Activated CD4-positive, alpha-beta T cell treated with anti-CD3 and anti-CD28 coated beads, Interleukin-2, amount 10 ng/mL, durations not matched to agents 7 days and 5 days (primary cell): ENCODE measurements at regions not wholly inside any gene's neighbourhood (a gene's known extent, or its start where the extent isn't known, plus 50 kb on each side); places are given as distances from the start of the nearest gene placed in this dataset.

Source experiments
- CTCF ChIA-PET: fragments of 350-600 bp; sonication (Branson Sonifier 250); formaldehyde crosslinking; loops from one replicate; lab custom pipeline; 2021; ENCODE audit warnings: antibody characterized with exemption; lab: Charles Lee
- POLR2A ChIA-PET: fragments of 350-600 bp; sonication (Branson Sonifier 250); formaldehyde crosslinking; loops from one replicate; lab custom pipeline; 2021; ENCODE audit warnings: antibody characterized with exemption; lab: Charles Lee
- DNase-seq: peaks from one replicate; pipeline ENCODE4 v3.0.0-alpha.2; 2020
- H3K27ac Mint-ChIP-seq: one replicate; pipeline ENCODE4 v1.8.0; 2021; ENCODE audit warnings: mild to moderate bottlenecking, moderate library complexity, mixed read lengths
- H3K27me3 Mint-ChIP-seq: one replicate; pipeline ENCODE4 v1.8.0; 2021; ENCODE audit warnings: mixed read lengths
- H3K36me3 Mint-ChIP-seq: one replicate; pipeline ENCODE4 v1.8.0; 2021; ENCODE audit warnings: low read depth, mixed read lengths
- H3K4me1 Mint-ChIP-seq: one replicate; pipeline ENCODE4 v1.8.0; 2021; ENCODE audit warnings: mixed read lengths
- H3K4me3 Mint-ChIP-seq: one replicate; pipeline ENCODE4 v1.8.0; 2021; ENCODE audit warnings: mild to moderate bottlenecking, moderate library complexity, mixed read lengths
- H3K9me3 Mint-ChIP-seq: one replicate; pipeline ENCODE4 v1.8.0; 2021; ENCODE audit warnings: mixed read lengths

GRCh38 chr4:174086829-174087799, 196.4 kb downstream of the FBXO8 start:
- H3K27ac Mint-ChIP-seq: no peak overlapping the region
- ChIA-PET CTCF (no interaction called here), POLR2A (no interaction called here)
- no peak for DNase-seq
- H3K36me3 Mint-ChIP-seq: no peaks in the 10 kb centered on the region
- H3K9me3 Mint-ChIP-seq: no peaks in the 10 kb centered on the region
- H3K4me3 Mint-ChIP-seq: no peak overlapping the region
- H3K27me3 Mint-ChIP-seq: peaks cover 7% of the 10 kb centered on the region
- H3K4me1 Mint-ChIP-seq: no peaks in the 10 kb centered on the region

DNA sequence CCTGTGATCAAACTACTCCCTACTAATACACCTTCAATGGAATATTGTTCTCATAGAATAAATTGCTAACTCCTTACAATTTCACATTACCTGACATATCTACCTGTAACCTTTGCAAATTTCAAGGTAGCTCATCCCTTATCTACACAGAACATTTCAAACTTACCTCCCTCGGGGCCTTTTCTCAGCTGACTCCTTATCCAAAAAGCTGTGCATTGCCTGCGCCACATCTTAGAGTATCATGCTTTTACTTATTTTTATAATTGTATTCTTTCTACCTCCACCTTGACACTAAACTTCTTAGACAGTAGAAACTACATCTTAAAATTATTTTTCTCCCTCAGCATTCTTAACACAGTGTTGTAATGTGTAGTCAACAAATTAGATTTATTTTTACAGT, 198.5 kb downstream of the FBXO8 start:
- DNase-seq: no peak
- Mint-ChIP-seq H3K9me3 (no peaks in the 10 kb centered on the region), H3K27me3 (peaks cover 7% of the 10 kb centered on the region), H3K4me1 (no peaks in the 10 kb centered on the region), H3K36me3 (no peaks in the 10 kb centered on the region), H3K4me3 (no peak overlapping the region), H3K27ac (no peak overlapping the region)
- ChIA-PET CTCF (no interaction called here), POLR2A (no interaction called here)

DNA sequence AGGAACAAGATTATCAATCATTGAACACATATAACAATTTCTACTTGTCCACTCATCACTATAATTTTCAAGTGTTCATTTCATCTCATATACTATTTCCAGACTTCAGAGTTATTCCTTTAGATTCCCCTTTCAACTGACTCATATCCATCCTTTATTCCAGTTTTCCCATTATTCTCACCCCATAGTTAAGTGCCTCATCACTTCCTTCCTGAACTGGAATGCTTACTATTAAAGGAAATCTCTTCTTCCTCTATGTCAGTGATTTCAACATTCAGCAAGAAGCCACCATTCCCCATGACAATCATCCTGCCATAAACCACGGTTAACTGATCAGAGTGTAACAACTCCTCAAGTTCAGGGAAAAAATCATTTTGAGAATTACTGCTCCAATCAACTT, 198.9 kb downstream of the FBXO8 start:
- Mint-ChIP-seq H3K27me3 (peaks cover 7% of the 10 kb centered on the region), H3K9me3 (no peaks in the 10 kb centered on the region), H3K27ac (no peak overlapping the region), H3K4me3 (no peak overlapping the region), H3K36me3 (no peaks in the 10 kb centered on the region), H3K4me1 (no peaks in the 10 kb centered on the region)
- DNase-seq: no peak
- ChIA-PET CTCF (no interaction called here), POLR2A (no interaction called here)

DNA sequence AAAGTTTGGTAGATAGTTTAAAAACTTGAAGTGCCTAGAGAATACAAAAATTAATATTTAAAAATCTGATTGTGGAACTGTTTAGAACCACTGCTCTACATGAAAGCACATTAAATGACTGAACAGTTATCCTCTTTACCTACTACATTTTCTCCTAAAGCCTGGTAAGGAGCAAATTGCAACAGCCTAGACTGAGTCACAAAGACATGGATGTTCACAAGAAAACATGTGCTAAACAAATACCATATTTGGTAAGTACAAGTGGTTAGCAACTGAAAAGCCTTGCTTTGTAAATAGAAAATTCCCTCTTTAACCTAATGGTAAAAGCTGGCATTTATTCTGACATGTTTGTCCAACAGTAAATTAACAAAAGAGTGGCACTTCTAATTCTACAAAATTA, 203.1 kb downstream of the FBXO8 start:
- no peak for DNase-seq
- CTCF ChIA-PET: no interaction called here
- H3K9me3 Mint-ChIP-seq: no peaks in the 10 kb centered on the region
- H3K27ac Mint-ChIP-seq: no peak overlapping the region
- H3K36me3 Mint-ChIP-seq: no peaks in the 10 kb centered on the region
- POLR2A ChIA-PET: no interaction called here
- no peaks in the 10 kb centered on the region for H3K27me3 Mint-ChIP-seq
- no peak overlapping the region for H3K4me3 Mint-ChIP-seq
- no peaks in the 10 kb centered on the region for H3K4me1 Mint-ChIP-seq

GRCh38 chr4:174071595-174071994, 211.9 kb downstream of the FBXO8 start:
- CTCF ChIA-PET: no interaction called here
- POLR2A ChIA-PET: no interaction called here
- DNase-seq: no peak
- no peaks in the 10 kb centered on the region for H3K36me3 Mint-ChIP-seq
- H3K9me3 Mint-ChIP-seq: no peaks in the 10 kb centered on the region
- H3K27me3 Mint-ChIP-seq: no peaks in the 10 kb centered on the region
- H3K4me1 Mint-ChIP-seq: no peaks in the 10 kb centered on the region
- H3K4me3 Mint-ChIP-seq: no peak overlapping the region
- no peak overlapping the region for H3K27ac Mint-ChIP-seq

DNA sequence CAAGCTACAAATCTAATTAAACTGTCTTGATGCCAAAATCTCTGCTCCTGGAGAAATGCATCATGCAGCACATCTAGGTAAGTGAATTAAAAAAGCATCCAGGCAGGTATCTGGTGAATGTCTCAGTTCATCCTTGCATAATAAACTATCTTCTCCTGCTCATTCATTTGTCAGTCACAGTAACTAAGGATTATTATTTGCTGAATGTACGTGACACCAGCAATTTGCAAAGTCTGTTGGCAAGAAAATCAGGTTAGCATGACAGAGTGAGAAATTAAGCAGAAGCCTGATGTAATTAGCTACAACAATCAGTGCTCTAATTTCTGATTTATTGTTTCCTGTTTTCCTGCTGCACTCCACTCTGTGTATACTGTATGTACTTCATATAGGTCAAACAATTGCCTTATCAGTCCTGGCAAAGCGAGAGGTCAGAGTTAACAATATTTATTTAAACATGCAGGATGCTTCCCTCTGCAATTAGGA, 213.6 kb downstream of the FBXO8 start:
- POLR2A ChIA-PET: no interaction called here
- Mint-ChIP-seq H3K4me1 (no peaks in the 10 kb centered on the region), H3K27ac (no peak overlapping the region), H3K9me3 (no peaks in the 10 kb centered on the region), H3K36me3 (no peaks in the 10 kb centered on the region), H3K4me3 (no peak overlapping the region), H3K27me3 (no peaks in the 10 kb centered on the region)
- CTCF ChIA-PET: no interaction called here
- DNase-seq: no peak

DNA sequence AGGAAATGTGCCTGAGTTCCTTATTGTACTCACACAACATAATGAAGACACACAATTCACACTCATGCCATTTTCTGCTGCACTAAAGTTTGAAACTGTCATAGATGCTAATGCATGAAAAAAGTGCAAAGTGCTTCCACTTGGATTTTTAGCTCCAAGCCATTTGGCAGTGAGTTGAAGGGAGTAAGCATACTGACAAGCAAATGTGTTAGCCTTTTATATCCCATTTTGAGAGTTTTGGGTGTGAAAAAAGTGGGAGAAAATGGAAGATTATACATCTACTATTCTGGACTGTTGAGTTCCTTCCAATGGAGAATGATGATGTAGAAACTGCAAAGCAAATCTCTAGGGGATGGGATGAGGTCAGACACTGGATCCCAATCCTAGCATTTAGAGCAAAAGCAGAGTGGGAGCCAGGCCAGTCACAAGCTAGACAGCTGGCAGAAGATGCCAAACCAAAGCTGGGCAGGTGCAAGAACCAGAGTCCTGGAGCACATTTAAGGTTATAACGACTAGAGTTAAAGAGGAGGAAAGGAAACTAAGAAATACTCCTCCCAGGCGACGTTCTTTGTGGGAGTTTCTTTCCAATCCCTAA, 216.8 kb downstream of the FBXO8 start:
- Mint-ChIP-seq H3K27me3 (no peaks in the 10 kb centered on the region), H3K9me3 (no peaks in the 10 kb centered on the region), H3K4me3 (no peak overlapping the region)

GRCh38 chr4:174062831-174063230, 220.6 kb downstream of the FBXO8 start:
- no peaks in the 10 kb centered on the region for H3K27me3 Mint-ChIP-seq

More for the DNA sequence above, 216.8 kb downstream of the FBXO8 start:
- CTCF ChIA-PET: no interaction called here
- no peaks in the 10 kb centered on the region for H3K36me3 Mint-ChIP-seq
- no peak for DNase-seq
- no peak overlapping the region for H3K27ac Mint-ChIP-seq
- POLR2A ChIA-PET: no interaction called here
- no peaks in the 10 kb centered on the region for H3K4me1 Mint-ChIP-seq

DNA sequence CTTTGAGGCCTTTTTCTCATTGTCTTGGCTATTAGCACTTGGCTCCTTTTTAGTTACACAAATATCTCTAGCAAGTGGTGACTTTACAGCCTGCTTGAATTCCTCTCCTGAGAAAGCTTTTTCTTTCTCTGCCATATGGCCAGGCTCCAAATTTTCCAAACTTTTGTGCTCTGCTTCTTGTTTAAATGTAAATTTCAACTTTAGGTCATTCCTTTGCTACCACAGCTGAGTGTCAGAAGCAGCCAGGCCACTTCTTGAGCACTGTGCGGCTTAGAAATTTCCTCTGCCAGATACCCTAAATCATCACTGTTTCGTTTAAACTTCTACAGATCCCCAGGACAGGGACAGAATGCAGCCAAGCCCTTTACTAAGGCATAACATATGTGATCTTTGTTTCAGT, 222.4 kb downstream of the FBXO8 start:
- H3K27ac Mint-ChIP-seq: no peak overlapping the region
- no peak for DNase-seq
- POLR2A ChIA-PET: no interaction called here
- no peaks in the 10 kb centered on the region for H3K27me3 Mint-ChIP-seq
- no peak overlapping the region for H3K4me3 Mint-ChIP-seq
- no peaks in the 10 kb centered on the region for H3K36me3 Mint-ChIP-seq
- H3K4me1 Mint-ChIP-seq: no peaks in the 10 kb centered on the region
- no peaks in the 10 kb centered on the region for H3K9me3 Mint-ChIP-seq
- CTCF ChIA-PET: no interaction called here

More at GRCh38 chr4:174062831-174063230, 220.6 kb downstream of the FBXO8 start:
- no peak overlapping the region for H3K27ac Mint-ChIP-seq
- no peak overlapping the region for H3K4me3 Mint-ChIP-seq
- no peak for DNase-seq
- ChIA-PET POLR2A (no interaction called here), CTCF (no interaction called here)
- no peaks in the 10 kb centered on the region for H3K36me3 Mint-ChIP-seq
- no peaks in the 10 kb centered on the region for H3K9me3 Mint-ChIP-seq
- H3K4me1 Mint-ChIP-seq: no peaks in the 10 kb centered on the region

DNA sequence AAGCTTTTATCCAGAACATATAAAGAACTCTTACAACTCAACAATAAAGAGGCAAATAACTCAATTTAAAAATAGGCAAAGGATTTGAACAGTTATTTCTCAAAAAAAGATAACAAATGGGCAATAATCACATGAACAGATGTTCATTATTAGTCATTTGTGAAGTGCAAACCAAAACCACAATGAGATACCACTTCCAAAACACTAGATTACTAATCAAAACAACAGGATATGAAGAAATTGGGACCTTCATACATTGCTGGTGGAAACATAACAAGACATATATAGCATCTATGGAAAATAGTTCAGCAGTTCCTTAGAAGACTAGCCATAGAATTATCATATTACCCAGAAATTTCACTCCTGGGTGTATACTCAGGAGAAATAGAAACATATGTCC, 224.6 kb downstream of the FBXO8 start:
- CTCF ChIA-PET: no interaction called here
- no peak for DNase-seq
- POLR2A ChIA-PET: no interaction called here

GRCh38 chr4:174056959-174057358, 226.5 kb downstream of the FBXO8 start:
- Mint-ChIP-seq H3K4me3 (no peak overlapping the region), H3K27ac (no peak overlapping the region), H3K27me3 (no peaks in the 10 kb centered on the region), H3K36me3 (no peaks in the 10 kb centered on the region), H3K4me1 (no peaks in the 10 kb centered on the region), H3K9me3 (no peaks in the 10 kb centered on the region)
- no peak for DNase-seq
- CTCF ChIA-PET: no interaction called here
- POLR2A ChIA-PET: no interaction called here

More for the DNA sequence above, 224.6 kb downstream of the FBXO8 start:
- Mint-ChIP-seq H3K4me1 (no peaks in the 10 kb centered on the region), H3K27me3 (no peaks in the 10 kb centered on the region), H3K4me3 (no peak overlapping the region), H3K9me3 (no peaks in the 10 kb centered on the region), H3K27ac (no peak overlapping the region), H3K36me3 (no peaks in the 10 kb centered on the region)

DNA sequence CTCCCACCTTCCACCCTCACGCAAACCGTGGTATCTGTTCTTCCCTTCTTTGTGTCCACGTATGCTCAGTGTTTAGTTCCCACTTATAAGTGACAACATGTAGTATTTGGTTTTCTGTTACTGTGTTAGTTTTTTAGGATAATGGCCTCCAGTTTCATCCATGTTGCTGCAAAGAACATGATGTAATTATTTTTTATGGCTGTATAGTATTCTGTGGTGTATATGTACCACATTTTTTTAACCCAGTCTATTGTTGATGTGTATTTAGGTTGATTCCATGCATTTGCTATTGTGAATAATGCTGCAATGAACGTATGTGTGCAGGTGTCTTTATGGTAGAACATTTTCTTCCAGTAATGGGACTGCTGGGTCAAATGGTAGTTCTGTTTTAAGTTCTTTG, 228.1 kb downstream of the FBXO8 start:
- Mint-ChIP-seq H3K36me3 (no peaks in the 10 kb centered on the region), H3K4me3 (no peak overlapping the region), H3K27me3 (no peaks in the 10 kb centered on the region), H3K9me3 (no peaks in the 10 kb centered on the region), H3K4me1 (no peaks in the 10 kb centered on the region), H3K27ac (no peak overlapping the region)
- ChIA-PET CTCF (no interaction called here), POLR2A (no interaction called here)
- no peak for DNase-seq

DNA sequence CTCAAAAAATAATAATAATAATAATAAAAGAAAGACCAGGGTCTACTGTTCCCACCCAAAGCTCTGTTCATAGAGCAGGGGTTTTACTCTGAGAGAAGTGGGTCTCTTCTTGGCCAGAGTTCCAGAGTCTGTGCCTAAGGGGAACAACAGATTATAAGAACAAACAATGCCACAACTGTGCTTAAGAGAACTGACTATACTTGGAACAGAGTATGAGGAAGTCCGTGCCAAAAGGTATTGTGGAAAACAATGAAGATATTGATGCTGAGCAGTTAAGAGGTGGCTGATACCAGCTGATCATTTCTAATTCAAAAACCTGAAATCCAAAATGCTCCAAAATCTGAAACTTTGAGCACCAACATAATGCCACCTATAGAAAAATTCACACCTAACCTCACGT, 229.6 kb downstream of the FBXO8 start:
- H3K4me1 Mint-ChIP-seq: no peaks in the 10 kb centered on the region

More for the DNA sequence above, 229.6 kb downstream of the FBXO8 start:
- Mint-ChIP-seq H3K27me3 (no peaks in the 10 kb centered on the region), H3K4me3 (no peak overlapping the region), H3K9me3 (no peaks in the 10 kb centered on the region), H3K36me3 (no peaks in the 10 kb centered on the region), H3K27ac (no peak overlapping the region)
- DNase-seq: no peak
- POLR2A ChIA-PET: no interaction called here
- CTCF ChIA-PET: no interaction called here
